ENCODE measurements at regions not wholly inside any gene's neighbourhood (a gene's known extent, or its start where the extent isn't known, plus 50 kb on each side); places are given as distances from the start of the nearest gene placed in this dataset.

DNA sequence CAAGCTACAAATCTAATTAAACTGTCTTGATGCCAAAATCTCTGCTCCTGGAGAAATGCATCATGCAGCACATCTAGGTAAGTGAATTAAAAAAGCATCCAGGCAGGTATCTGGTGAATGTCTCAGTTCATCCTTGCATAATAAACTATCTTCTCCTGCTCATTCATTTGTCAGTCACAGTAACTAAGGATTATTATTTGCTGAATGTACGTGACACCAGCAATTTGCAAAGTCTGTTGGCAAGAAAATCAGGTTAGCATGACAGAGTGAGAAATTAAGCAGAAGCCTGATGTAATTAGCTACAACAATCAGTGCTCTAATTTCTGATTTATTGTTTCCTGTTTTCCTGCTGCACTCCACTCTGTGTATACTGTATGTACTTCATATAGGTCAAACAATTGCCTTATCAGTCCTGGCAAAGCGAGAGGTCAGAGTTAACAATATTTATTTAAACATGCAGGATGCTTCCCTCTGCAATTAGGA lies 213.6 kb downstream of the FBXO8 start:
- TF ChIP-seq, protein P1, sequence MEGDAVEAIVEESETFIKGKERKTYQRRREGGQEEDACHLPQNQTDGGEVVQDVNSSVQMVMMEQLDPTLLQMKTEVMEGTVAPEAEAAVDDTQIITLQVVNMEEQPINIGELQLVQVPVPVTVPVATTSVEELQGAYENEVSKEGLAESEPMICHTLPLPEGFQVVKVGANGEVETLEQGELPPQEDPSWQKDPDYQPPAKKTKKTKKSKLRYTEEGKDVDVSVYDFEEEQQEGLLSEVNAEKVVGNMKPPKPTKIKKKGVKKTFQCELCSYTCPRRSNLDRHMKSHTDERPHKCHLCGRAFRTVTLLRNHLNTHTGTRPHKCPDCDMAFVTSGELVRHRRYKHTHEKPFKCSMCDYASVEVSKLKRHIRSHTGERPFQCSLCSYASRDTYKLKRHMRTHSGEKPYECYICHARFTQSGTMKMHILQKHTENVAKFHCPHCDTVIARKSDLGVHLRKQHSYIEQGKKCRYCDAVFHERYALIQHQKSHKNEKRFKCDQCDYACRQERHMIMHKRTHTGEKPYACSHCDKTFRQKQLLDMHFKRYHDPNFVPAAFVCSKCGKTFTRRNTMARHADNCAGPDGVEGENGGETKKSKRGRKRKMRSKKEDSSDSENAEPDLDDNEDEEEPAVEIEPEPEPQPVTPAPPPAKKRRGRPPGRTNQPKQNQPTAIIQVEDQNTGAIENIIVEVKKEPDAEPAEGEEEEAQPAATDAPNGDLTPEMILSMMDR (IDR thresholded peaks at IDR 0.05; ENCODE audit: extremely low read depth, insufficient read depth, missing control alignments) = no peak
- no peak for DNase-seq (ENCODE audit: low spot score)
- in situ Hi-C loops (cut with MboI; ENCODE audit: low pct_unique_long_range_greater_than_20kb, low sequenced_read_pairs, unreplicated experiment) = no loop called here

DNA sequence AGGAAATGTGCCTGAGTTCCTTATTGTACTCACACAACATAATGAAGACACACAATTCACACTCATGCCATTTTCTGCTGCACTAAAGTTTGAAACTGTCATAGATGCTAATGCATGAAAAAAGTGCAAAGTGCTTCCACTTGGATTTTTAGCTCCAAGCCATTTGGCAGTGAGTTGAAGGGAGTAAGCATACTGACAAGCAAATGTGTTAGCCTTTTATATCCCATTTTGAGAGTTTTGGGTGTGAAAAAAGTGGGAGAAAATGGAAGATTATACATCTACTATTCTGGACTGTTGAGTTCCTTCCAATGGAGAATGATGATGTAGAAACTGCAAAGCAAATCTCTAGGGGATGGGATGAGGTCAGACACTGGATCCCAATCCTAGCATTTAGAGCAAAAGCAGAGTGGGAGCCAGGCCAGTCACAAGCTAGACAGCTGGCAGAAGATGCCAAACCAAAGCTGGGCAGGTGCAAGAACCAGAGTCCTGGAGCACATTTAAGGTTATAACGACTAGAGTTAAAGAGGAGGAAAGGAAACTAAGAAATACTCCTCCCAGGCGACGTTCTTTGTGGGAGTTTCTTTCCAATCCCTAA lies 216.8 kb downstream of the FBXO8 start:
- no peak for DNase-seq (ENCODE audit: low spot score)
- in situ Hi-C loops (cut with MboI; ENCODE audit: low pct_unique_long_range_greater_than_20kb, low sequenced_read_pairs, unreplicated experiment) = no loop called here
- TF ChIP-seq, protein P1 (IDR thresholded peaks at IDR 0.05; ENCODE audit: extremely low read depth, insufficient read depth, missing control alignments) = no peak

DNA sequence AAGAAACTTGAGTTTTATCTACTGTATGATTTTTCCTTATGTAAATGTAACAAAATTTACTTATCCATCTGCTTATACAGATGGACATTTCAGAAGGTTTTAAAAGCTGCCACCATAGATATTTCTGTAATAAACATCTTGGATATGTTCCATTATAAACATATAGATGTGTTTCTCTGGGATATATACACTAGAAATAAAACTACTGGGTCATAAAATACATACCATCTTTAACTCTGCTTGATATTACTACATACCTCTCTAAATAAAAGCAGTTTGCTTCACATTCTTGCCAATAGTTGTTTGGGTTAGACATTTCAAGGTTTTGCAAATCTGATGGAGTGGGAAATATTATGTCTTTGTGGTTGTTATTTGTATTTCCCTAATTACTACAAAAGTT lies 220.6 kb downstream of the FBXO8 start:
- no peak for DNase-seq (ENCODE audit: low spot score)
- TF ChIP-seq, protein P1 (IDR thresholded peaks at IDR 0.05; ENCODE audit: extremely low read depth, insufficient read depth, missing control alignments) = no peak
- in situ Hi-C loops (cut with MboI; ENCODE audit: low pct_unique_long_range_greater_than_20kb, low sequenced_read_pairs, unreplicated experiment) = no loop called here

DNA sequence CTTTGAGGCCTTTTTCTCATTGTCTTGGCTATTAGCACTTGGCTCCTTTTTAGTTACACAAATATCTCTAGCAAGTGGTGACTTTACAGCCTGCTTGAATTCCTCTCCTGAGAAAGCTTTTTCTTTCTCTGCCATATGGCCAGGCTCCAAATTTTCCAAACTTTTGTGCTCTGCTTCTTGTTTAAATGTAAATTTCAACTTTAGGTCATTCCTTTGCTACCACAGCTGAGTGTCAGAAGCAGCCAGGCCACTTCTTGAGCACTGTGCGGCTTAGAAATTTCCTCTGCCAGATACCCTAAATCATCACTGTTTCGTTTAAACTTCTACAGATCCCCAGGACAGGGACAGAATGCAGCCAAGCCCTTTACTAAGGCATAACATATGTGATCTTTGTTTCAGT lies 222.4 kb downstream of the FBXO8 start:
- TF ChIP-seq, protein P1 (IDR thresholded peaks at IDR 0.05; ENCODE audit: extremely low read depth, insufficient read depth, missing control alignments) = no peak
- DNase-seq (ENCODE audit: low spot score) = no peak
- in situ Hi-C loops (cut with MboI; ENCODE audit: low pct_unique_long_range_greater_than_20kb, low sequenced_read_pairs, unreplicated experiment) = no loop called here

DNA sequence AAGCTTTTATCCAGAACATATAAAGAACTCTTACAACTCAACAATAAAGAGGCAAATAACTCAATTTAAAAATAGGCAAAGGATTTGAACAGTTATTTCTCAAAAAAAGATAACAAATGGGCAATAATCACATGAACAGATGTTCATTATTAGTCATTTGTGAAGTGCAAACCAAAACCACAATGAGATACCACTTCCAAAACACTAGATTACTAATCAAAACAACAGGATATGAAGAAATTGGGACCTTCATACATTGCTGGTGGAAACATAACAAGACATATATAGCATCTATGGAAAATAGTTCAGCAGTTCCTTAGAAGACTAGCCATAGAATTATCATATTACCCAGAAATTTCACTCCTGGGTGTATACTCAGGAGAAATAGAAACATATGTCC lies 224.6 kb downstream of the FBXO8 start:
- in situ Hi-C loops (cut with MboI; ENCODE audit: low pct_unique_long_range_greater_than_20kb, low sequenced_read_pairs, unreplicated experiment) = no loop called here
- TF ChIP-seq, protein P1 (IDR thresholded peaks at IDR 0.05; ENCODE audit: extremely low read depth, insufficient read depth, missing control alignments) = no peak
- no peak for DNase-seq (ENCODE audit: low spot score)

DNA sequence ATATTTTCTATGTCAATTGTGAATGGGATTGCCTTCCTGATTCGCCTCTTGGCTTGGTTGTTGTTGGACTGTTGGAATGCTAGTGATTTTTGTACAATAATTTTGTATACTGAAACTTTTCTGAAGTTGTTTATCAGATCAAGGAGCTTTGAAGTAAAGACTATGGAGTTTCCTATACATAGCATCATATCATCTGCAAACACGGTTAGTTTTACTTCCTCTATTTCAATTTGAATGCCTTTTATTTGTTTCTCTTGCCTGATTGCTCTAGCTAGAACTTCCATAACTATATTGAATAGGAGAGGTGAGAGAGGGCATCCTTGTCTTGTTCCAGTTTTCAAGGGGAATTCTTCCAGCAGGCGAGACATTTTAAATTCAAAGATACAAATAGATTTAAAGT lies 226.5 kb downstream of the FBXO8 start:
- no peak for DNase-seq (ENCODE audit: low spot score)
- TF ChIP-seq, protein P1 (IDR thresholded peaks at IDR 0.05; ENCODE audit: extremely low read depth, insufficient read depth, missing control alignments) = no peak
- in situ Hi-C loops (cut with MboI; ENCODE audit: low pct_unique_long_range_greater_than_20kb, low sequenced_read_pairs, unreplicated experiment) = no loop called here
